GM21576 (cell line): ENCODE measurements at regions not wholly inside any gene's neighbourhood (a gene's known extent, or its start where the extent isn't known, plus 50 kb on each side); places are given as distances from the start of the nearest gene placed in this dataset.
"Not testable (repeated sequence)": the region's sequence is repeated elsewhere in the genome, so short reads cannot be mapped to it uniquely, and the experiment has no call there.

Experiments used
- ATAC-seq: cut with Tn5 transposase; IDR thresholded peaks from one replicate; pipeline ENCODE4 v1.9.1; 2021; ENCODE audit warnings: mild to moderate bottlenecking, moderate library complexity; ENCODE audit not compliant: unreplicated experiment

- ATAC-seq: no peak
These were observed 203.7 kb upstream of the NPVF start for GRCh38 chr7:25431956-25432450.

GRCh38 chr7:25432807-25433206, 204.5 kb upstream of the NPVF start:
- no peak for ATAC-seq

GRCh38 chr7:25436413-25436812, 208.1 kb upstream of the NPVF start:
- no peak for ATAC-seq

GRCh38 chr7:25437308-25437707, 209.0 kb upstream of the NPVF start:
- no peak for ATAC-seq

- ATAC-seq: no peak
These were observed 216.7 kb upstream of the NPVF start for GRCh38 chr7:25444991-25445390.

- ATAC-seq: no peak
These were observed 220.0 kb upstream of the NPVF start for GRCh38 chr7:25448301-25448700.

GRCh38 chr7:25454020-25454419, 225.7 kb upstream of the NPVF start:
- ATAC-seq: no peak

- ATAC-seq: no peak
These were observed 226.3 kb upstream of the NPVF start for GRCh38 chr7:25454562-25455041.

GRCh38 chr7:25455683-25456251, 227.5 kb upstream of the NPVF start:
- no peak for ATAC-seq

GRCh38 chr7:25456467-25457171, 228.3 kb upstream of the NPVF start:
- no peak for ATAC-seq

GRCh38 chr7:25459057-25459456, 230.8 kb upstream of the NPVF start:
- ATAC-seq: no peak

- no peak for ATAC-seq
These were observed 232.1 kb upstream of the NPVF start for GRCh38 chr7:25460433-25460832.

GRCh38 chr7:25469669-25470068, 241.4 kb upstream of the NPVF start:
- ATAC-seq: no peak

GRCh38 chr7:25476863-25477499, 248.7 kb upstream of the NPVF start:
- no peak for ATAC-seq

GRCh38 chr7:25478221-25478620, 249.9 kb upstream of the NPVF start:
- ATAC-seq: not testable (repeated sequence)

- no peak for ATAC-seq
These were observed 250.6 kb upstream of the NPVF start for GRCh38 chr7:25478925-25479324.

GRCh38 chr7:25481891-25482290, 253.6 kb upstream of the NPVF start:
- ATAC-seq: no peak

- no peak for ATAC-seq
These were observed 254.3 kb upstream of the NPVF start for GRCh38 chr7:25482631-25483030.

- no peak for ATAC-seq
These were observed 256.7 kb upstream of the NPVF start for GRCh38 chr7:25485026-25485425.

GRCh38 chr7:25486656-25487055, 258.4 kb upstream of the NPVF start:
- no peak for ATAC-seq

GRCh38 chr7:25493805-25494366, 265.6 kb upstream of the NPVF start:
- no peak for ATAC-seq

- ATAC-seq: no peak
These were observed 266.6 kb upstream of the NPVF start for GRCh38 chr7:25494896-25495295.
